ENCODE measurements at regions not wholly inside any gene's neighbourhood (a gene's known extent, or its start where the extent isn't known, plus 50 kb on each side); places are given as distances from the start of the nearest gene placed in this dataset.

DNA sequence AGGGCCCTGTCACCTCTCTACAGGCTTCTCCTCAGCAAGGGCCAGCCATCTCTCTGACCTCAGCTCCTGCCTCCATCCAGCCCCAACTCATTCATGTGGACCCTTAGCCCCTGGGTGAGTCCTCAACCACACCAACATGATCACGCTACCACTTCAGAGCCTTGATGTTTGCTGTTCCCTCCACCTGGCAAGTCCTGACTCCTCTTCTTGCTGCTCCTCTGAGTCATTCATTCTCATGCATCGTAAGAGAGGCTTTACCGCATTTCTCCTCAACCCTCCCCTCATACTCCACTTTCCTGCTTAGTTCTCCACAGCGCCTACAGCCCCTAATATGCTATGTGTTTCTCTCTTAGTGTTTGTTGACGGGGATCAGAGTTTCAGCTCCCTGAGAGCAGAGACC lies 99.9 kb downstream of the C17orf67 start:
- no peak for TF ChIP-seq CEBPB (IDR thresholded peaks at IDR 0.05)
- no peak for TF ChIP-seq TAF1 (IDR thresholded peaks at IDR 0.05; ENCODE audit: low read depth)
- TF ChIP-seq, protein P1, sequence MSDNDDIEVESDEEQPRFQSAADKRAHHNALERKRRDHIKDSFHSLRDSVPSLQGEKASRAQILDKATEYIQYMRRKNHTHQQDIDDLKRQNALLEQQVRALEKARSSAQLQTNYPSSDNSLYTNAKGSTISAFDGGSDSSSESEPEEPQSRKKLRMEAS (IDR thresholded peaks at IDR 0.05) = no peak
- TF ChIP-seq, protein P2, sequence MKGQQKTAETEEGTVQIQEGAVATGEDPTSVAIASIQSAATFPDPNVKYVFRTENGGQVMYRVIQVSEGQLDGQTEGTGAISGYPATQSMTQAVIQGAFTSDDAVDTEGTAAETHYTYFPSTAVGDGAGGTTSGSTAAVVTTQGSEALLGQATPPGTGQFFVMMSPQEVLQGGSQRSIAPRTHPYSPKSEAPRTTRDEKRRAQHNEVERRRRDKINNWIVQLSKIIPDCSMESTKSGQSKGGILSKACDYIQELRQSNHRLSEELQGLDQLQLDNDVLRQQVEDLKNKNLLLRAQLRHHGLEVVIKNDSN (IDR thresholded peaks at IDR 0.05) = no peak
- TF ChIP-seq, protein P3, sequence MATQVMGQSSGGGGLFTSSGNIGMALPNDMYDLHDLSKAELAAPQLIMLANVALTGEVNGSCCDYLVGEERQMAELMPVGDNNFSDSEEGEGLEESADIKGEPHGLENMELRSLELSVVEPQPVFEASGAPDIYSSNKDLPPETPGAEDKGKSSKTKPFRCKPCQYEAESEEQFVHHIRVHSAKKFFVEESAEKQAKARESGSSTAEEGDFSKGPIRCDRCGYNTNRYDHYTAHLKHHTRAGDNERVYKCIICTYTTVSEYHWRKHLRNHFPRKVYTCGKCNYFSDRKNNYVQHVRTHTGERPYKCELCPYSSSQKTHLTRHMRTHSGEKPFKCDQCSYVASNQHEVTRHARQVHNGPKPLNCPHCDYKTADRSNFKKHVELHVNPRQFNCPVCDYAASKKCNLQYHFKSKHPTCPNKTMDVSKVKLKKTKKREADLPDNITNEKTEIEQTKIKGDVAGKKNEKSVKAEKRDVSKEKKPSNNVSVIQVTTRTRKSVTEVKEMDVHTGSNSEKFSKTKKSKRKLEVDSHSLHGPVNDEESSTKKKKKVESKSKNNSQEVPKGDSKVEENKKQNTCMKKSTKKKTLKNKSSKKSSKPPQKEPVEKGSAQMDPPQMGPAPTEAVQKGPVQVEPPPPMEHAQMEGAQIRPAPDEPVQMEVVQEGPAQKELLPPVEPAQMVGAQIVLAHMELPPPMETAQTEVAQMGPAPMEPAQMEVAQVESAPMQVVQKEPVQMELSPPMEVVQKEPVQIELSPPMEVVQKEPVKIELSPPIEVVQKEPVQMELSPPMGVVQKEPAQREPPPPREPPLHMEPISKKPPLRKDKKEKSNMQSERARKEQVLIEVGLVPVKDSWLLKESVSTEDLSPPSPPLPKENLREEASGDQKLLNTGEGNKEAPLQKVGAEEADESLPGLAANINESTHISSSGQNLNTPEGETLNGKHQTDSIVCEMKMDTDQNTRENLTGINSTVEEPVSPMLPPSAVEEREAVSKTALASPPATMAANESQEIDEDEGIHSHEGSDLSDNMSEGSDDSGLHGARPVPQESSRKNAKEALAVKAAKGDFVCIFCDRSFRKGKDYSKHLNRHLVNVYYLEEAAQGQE (IDR thresholded peaks at IDR 0.05; ENCODE audit: low read depth) = no peak
- no peak for TF ChIP-seq TCF12 (IDR thresholded peaks at IDR 0.05; ENCODE audit: low read depth)
- no peak for TF ChIP-seq EGR1 (IDR thresholded peaks at IDR 0.05)
- no peak for TF ChIP-seq FOXM1 (IDR thresholded peaks at IDR 0.05; ENCODE audit: borderline replicate concordance, low read depth)
- TF ChIP-seq EP300 (IDR thresholded peaks at IDR 0.05; ENCODE audit: borderline replicate concordance) = no peak
- no peak for TF ChIP-seq YY1 (IDR thresholded peaks at IDR 0.05; ENCODE audit: low read depth)
- TF ChIP-seq TEAD4 (IDR thresholded peaks at IDR 0.05) = no peak
- TF ChIP-seq RAD21 (IDR thresholded peaks at IDR 0.05; ENCODE audit: low read depth) = no peak
